ENCODE measurements at regions not wholly inside any gene's neighbourhood (a gene's known extent, or its start where the extent isn't known, plus 50 kb on each side); places are given as distances from the start of the nearest gene placed in this dataset.

- H3K4me1 Mint-ChIP-seq = no peaks in the 10 kb centered on the region
- no peaks in the 10 kb centered on the region for H3K36me3 Mint-ChIP-seq
- no peaks in the 10 kb centered on the region for H3K27me3 Mint-ChIP-seq
- H3K4me3 Mint-ChIP-seq = no peak overlapping the region
- POLR2A ChIA-PET = no interaction called here
- no peak overlapping the region for H3K27ac Mint-ChIP-seq
- DNase-seq = no peak
- ATAC-seq (ENCODE audit: low read depth) = no peak
- no peaks in the 10 kb centered on the region for H3K9me3 Mint-ChIP-seq
These were observed 296.2 kb upstream of the SPRED2 start for GRCh38 chr2:65728477-65729180.

GRCh38 chr2:65727816-65728215 is 295.4 kb upstream of the SPRED2 start:
- no peak overlapping the region for H3K27ac Mint-ChIP-seq
- ATAC-seq (ENCODE audit: low read depth) = no peak
- POLR2A ChIA-PET = no interaction called here
- H3K27me3 Mint-ChIP-seq = no peaks in the 10 kb centered on the region
- H3K9me3 Mint-ChIP-seq = no peaks in the 10 kb centered on the region
- H3K4me3 Mint-ChIP-seq = no peak overlapping the region
- no peaks in the 10 kb centered on the region for H3K36me3 Mint-ChIP-seq
- H3K4me1 Mint-ChIP-seq = no peaks in the 10 kb centered on the region
- DNase-seq = no peak

- no peaks in the 10 kb centered on the region for H3K36me3 Mint-ChIP-seq
- H3K27ac Mint-ChIP-seq = no peak overlapping the region
- H3K4me3 Mint-ChIP-seq = no peak overlapping the region
- H3K4me1 Mint-ChIP-seq = no peaks in the 10 kb centered on the region
- no peak for DNase-seq
- H3K27me3 Mint-ChIP-seq = no peaks in the 10 kb centered on the region
- POLR2A ChIA-PET = no interaction called here
- no peaks in the 10 kb centered on the region for H3K9me3 Mint-ChIP-seq
- ATAC-seq (ENCODE audit: low read depth) = no peak
These were observed 295.0 kb upstream of the SPRED2 start for GRCh38 chr2:65727381-65727780.

- no peaks in the 10 kb centered on the region for H3K4me1 Mint-ChIP-seq
- DNase-seq = no peak
- POLR2A ChIA-PET = no interaction called here
- H3K27me3 Mint-ChIP-seq = no peaks in the 10 kb centered on the region
- H3K9me3 Mint-ChIP-seq = no peaks in the 10 kb centered on the region
- no peak for ATAC-seq (ENCODE audit: low read depth)
- H3K36me3 Mint-ChIP-seq = no peaks in the 10 kb centered on the region
- no peak overlapping the region for H3K27ac Mint-ChIP-seq
- H3K4me3 Mint-ChIP-seq = no peak overlapping the region
These were observed 292.4 kb upstream of the SPRED2 start for GRCh38 chr2:65724752-65725151.

GRCh38 chr2:65724336-65724735 is 291.9 kb upstream of the SPRED2 start:
- no peaks in the 10 kb centered on the region for H3K9me3 Mint-ChIP-seq
- ATAC-seq (ENCODE audit: low read depth) = no peak
- H3K27ac Mint-ChIP-seq = no peak overlapping the region

GRCh38 chr2:65722028-65722778 is 289.8 kb upstream of the SPRED2 start:
- Mint-ChIP-seq H3K27me3 (no peaks in the 10 kb centered on the region), H3K4me3 (no peak overlapping the region), H3K9me3 (no peaks in the 10 kb centered on the region), H3K36me3 (no peaks in the 10 kb centered on the region), H3K4me1 (no peaks in the 10 kb centered on the region), H3K27ac (no peak overlapping the region)
- POLR2A ChIA-PET = no interaction called here
- DNase-seq = no peak
- ATAC-seq (ENCODE audit: low read depth) = no peak

More at GRCh38 chr2:65724336-65724735, 291.9 kb upstream of the SPRED2 start:
- DNase-seq = no peak
- Mint-ChIP-seq H3K4me3 (no peak overlapping the region), H3K36me3 (no peaks in the 10 kb centered on the region), H3K4me1 (no peaks in the 10 kb centered on the region), H3K27me3 (no peaks in the 10 kb centered on the region)
- POLR2A ChIA-PET = no interaction called here

- H3K4me1 Mint-ChIP-seq = no peaks in the 10 kb centered on the region
- ATAC-seq (ENCODE audit: low read depth) (no peak), DNase-seq (no peak)
- no peaks in the 10 kb centered on the region for H3K36me3 Mint-ChIP-seq
- POLR2A ChIA-PET = no interaction called here
- no peaks in the 10 kb centered on the region for H3K9me3 Mint-ChIP-seq
- no peak overlapping the region for H3K27ac Mint-ChIP-seq
- peaks cover 4% of the 10 kb centered on the region for H3K27me3 Mint-ChIP-seq
- no peak overlapping the region for H3K4me3 Mint-ChIP-seq
These were observed 284.3 kb upstream of the SPRED2 start for GRCh38 chr2:65716698-65717097.

- no peaks in the 10 kb centered on the region for H3K4me1 Mint-ChIP-seq
- no peaks in the 10 kb centered on the region for H3K9me3 Mint-ChIP-seq
- H3K36me3 Mint-ChIP-seq = no peaks in the 10 kb centered on the region
- DNase-seq (no peak), ATAC-seq (ENCODE audit: low read depth) (no peak)
- no peak overlapping the region for H3K4me3 Mint-ChIP-seq
- POLR2A ChIA-PET = no interaction called here
- no peak overlapping the region for H3K27ac Mint-ChIP-seq
- H3K27me3 Mint-ChIP-seq = peaks cover 4% of the 10 kb centered on the region
These were observed 282.9 kb upstream of the SPRED2 start for GRCh38 chr2:65715323-65715722.

GRCh38 chr2:65714866-65715265 is 282.5 kb upstream of the SPRED2 start:
- DNase-seq (no peak), ATAC-seq (ENCODE audit: low read depth) (no peak)
- H3K4me3 Mint-ChIP-seq = no peak overlapping the region
- no peaks in the 10 kb centered on the region for H3K4me1 Mint-ChIP-seq
- peaks cover 4% of the 10 kb centered on the region for H3K27me3 Mint-ChIP-seq
- POLR2A ChIA-PET = no interaction called here
- H3K36me3 Mint-ChIP-seq = no peaks in the 10 kb centered on the region
- no peaks in the 10 kb centered on the region for H3K9me3 Mint-ChIP-seq
- no peak overlapping the region for H3K27ac Mint-ChIP-seq

GRCh38 chr2:65711863-65712262 is 279.5 kb upstream of the SPRED2 start:
- Mint-ChIP-seq H3K4me1 (no peaks in the 10 kb centered on the region), H3K36me3 (no peaks in the 10 kb centered on the region), H3K4me3 (no peak overlapping the region), H3K27me3 (peaks cover 6% of the 10 kb centered on the region), H3K9me3 (no peaks in the 10 kb centered on the region), H3K27ac (no peak overlapping the region)
- ATAC-seq (ENCODE audit: low read depth) (no peak), DNase-seq (no peak)
- POLR2A ChIA-PET = no interaction called here

GRCh38 chr2:65710779-65711295 is 278.4 kb upstream of the SPRED2 start:
- no peak overlapping the region for H3K4me3 Mint-ChIP-seq
- no peak overlapping the region for H3K27ac Mint-ChIP-seq
- POLR2A ChIA-PET = no interaction called here
- no peaks in the 10 kb centered on the region for H3K4me1 Mint-ChIP-seq
- no peak for DNase-seq
- no peak for ATAC-seq (ENCODE audit: low read depth)
- H3K9me3 Mint-ChIP-seq = no peaks in the 10 kb centered on the region
- peaks cover 5% of the 10 kb centered on the region for H3K27me3 Mint-ChIP-seq
- H3K36me3 Mint-ChIP-seq = no peaks in the 10 kb centered on the region

GRCh38 chr2:65710356-65710755 is 278.0 kb upstream of the SPRED2 start:
- H3K36me3 Mint-ChIP-seq = no peaks in the 10 kb centered on the region
- no peaks in the 10 kb centered on the region for H3K9me3 Mint-ChIP-seq
- H3K4me1 Mint-ChIP-seq = no peaks in the 10 kb centered on the region
- no peak overlapping the region for H3K4me3 Mint-ChIP-seq
- no peak for ATAC-seq (ENCODE audit: low read depth)
- no peak for DNase-seq
- no peak overlapping the region for H3K27ac Mint-ChIP-seq
- POLR2A ChIA-PET = no interaction called here
- H3K27me3 Mint-ChIP-seq = peaks cover 5% of the 10 kb centered on the region

- Mint-ChIP-seq H3K4me3 (no peak overlapping the region), H3K36me3 (no peaks in the 10 kb centered on the region), H3K9me3 (no peaks in the 10 kb centered on the region), H3K4me1 (no peaks in the 10 kb centered on the region), H3K27ac (no peak overlapping the region), H3K27me3 (peaks cover 8% of the 10 kb centered on the region)
- POLR2A ChIA-PET = no interaction called here
- no peak for ATAC-seq (ENCODE audit: low read depth)
- DNase-seq = no peak
These were observed 275.7 kb upstream of the SPRED2 start for GRCh38 chr2:65708086-65708485.

- POLR2A ChIA-PET = no interaction called here
- Mint-ChIP-seq H3K9me3 (no peaks in the 10 kb centered on the region), H3K27ac (no peak overlapping the region), H3K4me1 (no peaks in the 10 kb centered on the region), H3K36me3 (no peaks in the 10 kb centered on the region), H3K27me3 (peaks cover 6% of the 10 kb centered on the region), H3K4me3 (no peak overlapping the region)
- ATAC-seq (ENCODE audit: low read depth) = no peak
- DNase-seq = no peak
These were observed 274.0 kb upstream of the SPRED2 start for GRCh38 chr2:65706411-65706810.

Data from activated naive CD8-positive, alpha-beta T cell treated with anti-CD3 and anti-CD28 coated beads, Interleukin-2, amount 10 ng/mL, durations not matched to agents 7 days and 5 days (primary cell).